HG02678 (cell line): ENCODE measurements at regions not wholly inside any gene's neighbourhood (a gene's known extent, or its start where the extent isn't known, plus 50 kb on each side); places are given as distances from the start of the nearest gene placed in this dataset.
"Not testable (repeated sequence)": the region's sequence is repeated elsewhere in the genome, so short reads cannot be mapped to it uniquely, and the experiment has no call there.

Source experiments
- ATAC-seq: cut with Tn5 transposase; IDR thresholded peaks from one replicate; pipeline ENCODE4 v1.9.1; 2021; ENCODE audit warnings: mild to moderate bottlenecking, moderate library complexity; ENCODE audit not compliant: unreplicated experiment

- ATAC-seq, result no peak
Observed at GRCh38 chr18:60020107-60020925, 120.5 kb downstream of the PMAIP1 start.

- ATAC-seq, result no peak
Observed at GRCh38 chr18:60019463-60019840, 119.7 kb downstream of the PMAIP1 start.

GRCh38 chr18:60018618-60019462, 119.0 kb downstream of the PMAIP1 start:
- no peak for ATAC-seq

GRCh38 chr18:60018134-60018533, 118.3 kb downstream of the PMAIP1 start:
- not testable (repeated sequence) for ATAC-seq

GRCh38 chr18:60017371-60017770, 117.6 kb downstream of the PMAIP1 start:
- ATAC-seq, result no peak

- ATAC-seq, result not testable (repeated sequence)
Observed at GRCh38 chr18:60015826-60016225, 116.0 kb downstream of the PMAIP1 start.

GRCh38 chr18:60013148-60013547, 113.4 kb downstream of the PMAIP1 start:
- not testable (repeated sequence) for ATAC-seq

GRCh38 chr18:60010984-60011383, 111.2 kb downstream of the PMAIP1 start:
- no peak for ATAC-seq

- ATAC-seq, result no peak
Observed at GRCh38 chr18:60010513-60010912, 110.7 kb downstream of the PMAIP1 start.

GRCh38 chr18:60007661-60008060, 107.9 kb downstream of the PMAIP1 start:
- no peak for ATAC-seq

- no peak for ATAC-seq
Observed at GRCh38 chr18:60003610-60004185, 103.9 kb downstream of the PMAIP1 start.

GRCh38 chr18:59996370-59996966, 96.7 kb downstream of the PMAIP1 start:
- peak; percentile 70 for ATAC-seq

GRCh38 chr18:59994357-59994756, 94.6 kb downstream of the PMAIP1 start:
- ATAC-seq, result peak; percentile 63

- ATAC-seq, result no peak
Observed at GRCh38 chr18:59993560-59993959, 93.8 kb downstream of the PMAIP1 start.

- no peak for ATAC-seq
Observed at GRCh38 chr18:59990121-59990823, 90.5 kb downstream of the PMAIP1 start.

GRCh38 chr18:59988098-59988706, 88.4 kb downstream of the PMAIP1 start:
- peak; percentile 65 for ATAC-seq

GRCh38 chr18:59987102-59987501, 87.3 kb downstream of the PMAIP1 start:
- no peak for ATAC-seq

GRCh38 chr18:59986139-59986538, 86.3 kb downstream of the PMAIP1 start:
- ATAC-seq, result no peak

GRCh38 chr18:59985289-59985688, 85.5 kb downstream of the PMAIP1 start:
- ATAC-seq, result no peak

- no peak for ATAC-seq
Observed at GRCh38 chr18:59983506-59983905, 83.7 kb downstream of the PMAIP1 start.
